IMR-90 (cell line): ENCODE measurements at regions not wholly inside any gene's neighbourhood (a gene's known extent, or its start where the extent isn't known, plus 50 kb on each side); places are given as distances from the start of the nearest gene placed in this dataset.

Source experiments
- ATAC-seq: fragments of 200-7000 bp; cut with Tn5 transposase; 2 replicates; pipeline ENCODE4 v1.9.1; 2020; ENCODE audit warnings: low read depth, mild to moderate bottlenecking, moderate library complexity
- BruUV-seq: library from RNA; stranded (reverse); fragments of 400-500 nt; replicated peaks from 2 replicates; lab custom pipeline; 2021; lab: Mats Ljungman, UMichigan
- CTCF ChIA-PET: fragments of 300-600 bp; formaldehyde crosslinking; extraction: SDS; loops from one replicate; lab custom pipeline; 2021; ENCODE audit warnings: antibody characterized with exemption; lab: Yijun Ruan, JAX
- POLR2A ChIA-PET: fragments of 300-600 bp; sonication (Branson Sonifier 250); formaldehyde crosslinking; loops from one replicate; lab custom pipeline; 2022; ENCODE audit warnings: antibody characterized with exemption; ENCODE audit not compliant: unreplicated experiment; lab: Charles Lee
- DNase-seq: peaks from one replicate; pipeline ENCODE4 v3.0.0; 2013
- H2AFZ ChIP-seq: replicated peaks from 2 replicates; pipeline ENCODE3; 2013; ENCODE audit warnings: low read length, mild to moderate bottlenecking; ENCODE audit not compliant: poor library complexity
- H2AK5ac ChIP-seq: 2 replicates; pipeline ENCODE4 v1.6.1; 2013; ENCODE audit warnings: low read depth, low read length, inconsistent platforms
- H2AK9ac ChIP-seq: replicated peaks from 2 replicates; pipeline ENCODE3; 2013; ENCODE audit warnings: mild to moderate bottlenecking, low read depth, low read length, moderate library complexity; ENCODE audit not compliant: poor library complexity
- H2BK120ac ChIP-seq: 2 replicates; pipeline ENCODE4 v1.6.1; 2013; ENCODE audit warnings: low read depth, low read length, inconsistent platforms
- H2BK15ac ChIP-seq: 3 replicates; pipeline ENCODE4 v1.6.1; 2013; ENCODE audit warnings: low read depth, low read length, inconsistent platforms
- H2BK20ac ChIP-seq: 2 replicates; pipeline ENCODE4 v1.6.1; 2013; ENCODE audit warnings: low read depth, mild to moderate bottlenecking, inconsistent platforms, low read length, moderate library complexity
- H2BK5ac ChIP-seq: 2 replicates; pipeline ENCODE4 v1.6.1; 2013; ENCODE audit warnings: mild to moderate bottlenecking, low read depth, low read length, inconsistent platforms; ENCODE audit not compliant: poor library complexity, severe bottlenecking
- H3K14ac ChIP-seq: replicated peaks from 2 replicates; pipeline ENCODE4 v1.6.1; 2013; ENCODE audit warnings: low read depth, low read length, inconsistent platforms
- H3K18ac ChIP-seq: 2 replicates; pipeline ENCODE4 v1.6.1; 2013; ENCODE audit warnings: low read depth, low read length, control low read depth
- H3K23ac ChIP-seq: 2 replicates; pipeline ENCODE4 v1.6.1; 2013; ENCODE audit warnings: low read depth, low read length, inconsistent platforms
- H3K27ac ChIP-seq: 2 replicates; pipeline ENCODE4 v1.5.1; 2013; ENCODE audit warnings: mild to moderate bottlenecking, control low read depth, low read length; ENCODE audit not compliant: insufficient read depth
- H3K27me3 ChIP-seq: 2 replicates; pipeline ENCODE4 v1.6.1; 2013; ENCODE audit warnings: low read length; ENCODE audit not compliant: control insufficient read depth, insufficient read depth
- H3K36me3 ChIP-seq: 2 replicates; pipeline ENCODE4 v1.6.1; 2013; ENCODE audit warnings: low read length, mixed read lengths; ENCODE audit not compliant: control insufficient read depth, insufficient read depth
- H3K4ac ChIP-seq: 2 replicates; pipeline ENCODE4 v1.6.1; 2013; ENCODE audit warnings: low read depth, low read length, inconsistent platforms
- H3K4me1 ChIP-seq: 2 replicates; pipeline ENCODE4 v1.6.1; 2013; ENCODE audit warnings: low read length, mixed read lengths; ENCODE audit not compliant: control insufficient read depth, insufficient read depth
- H3K4me2 ChIP-seq: 2 replicates; pipeline ENCODE4 v1.6.1; 2013; ENCODE audit warnings: low read depth, mild to moderate bottlenecking, control low read depth, low read length, moderate library complexity
- H3K4me3 ChIP-seq: 2 replicates; pipeline ENCODE4 v1.5.1; 2013; ENCODE audit warnings: low read depth, mild to moderate bottlenecking, control low read depth, low read length, moderate library complexity; ENCODE audit not compliant: insufficient read depth
- H3K56ac ChIP-seq: 2 replicates; pipeline ENCODE4 v1.6.1; 2013; ENCODE audit warnings: low read length, inconsistent platforms; ENCODE audit not compliant: insufficient read depth; ENCODE audit errors: extremely low read depth
- H3K79me1 ChIP-seq, 2 experiments: 2 replicates each; pipeline ENCODE4 v1.6.1; 2013; ENCODE audit warnings: low read length in 2 of 2, inconsistent platforms in 1 of 2, low read depth in 1 of 2
- H3K9ac ChIP-seq: 2 replicates; pipeline ENCODE4 v1.6.1; 2013; ENCODE audit warnings: low read depth, low read length, control low read depth
- H3K9me1 ChIP-seq: 2 replicates; pipeline ENCODE4 v1.6.1; 2013; ENCODE audit warnings: low read length, inconsistent platforms; ENCODE audit not compliant: insufficient read depth
- H3K9me3 ChIP-seq: 2 replicates; pipeline ENCODE4 v1.6.1; 2013; ENCODE audit warnings: low read length; ENCODE audit not compliant: control insufficient read depth, insufficient read depth
- H4K20me1 ChIP-seq: 2 replicates; pipeline ENCODE4 v1.6.1; 2013; ENCODE audit warnings: low read length, inconsistent platforms; ENCODE audit not compliant: insufficient read depth
- H4K5ac ChIP-seq: 2 replicates; pipeline ENCODE4 v1.6.1; 2013; ENCODE audit warnings: mild to moderate bottlenecking, low read depth, low read length, control low read depth
- H4K8ac ChIP-seq, 2 experiments: 2 replicates each; pipeline ENCODE4 v1.6.1; 2013; ENCODE audit warnings: low read depth in 2 of 2, low read length in 2 of 2, control low read depth in 1 of 2, inconsistent platforms in 1 of 2
- H4K91ac ChIP-seq: 2 replicates; pipeline ENCODE4 v1.6.1; 2013; ENCODE audit warnings: low read depth, low read length, inconsistent platforms; ENCODE audit not compliant: insufficient read depth
- CTCF ChIP-seq: conservative IDR thresholded peaks from 2 replicates; pipeline ENCODE4 v1.5.1; 2012; ENCODE audit warnings: mild to moderate bottlenecking, low read depth, low read length, improper control_type of control experiment
- WGBS, 2 experiments: methylation state at CpG; one replicate each; pipeline versions ENCODE4 v1.1.5 to v1.1.7; 2013; ENCODE audit warnings: missing lambda C conversion rate in 2 of 2; ENCODE audit not compliant: insufficient read length in 1 of 2; ENCODE audit errors: extremely low coverage in 2 of 2; 5-methylcytosine and 5-hydroxymethylcytosine counted together
- dilution Hi-C: fragments of 300-500 bp; cut with HindIII; formaldehyde crosslinking; loops from one replicate; pipeline ENCODE4 v1.14.3; 2018; ENCODE audit warnings: low sequenced_read_pairs; ENCODE audit not compliant: unreplicated experiment
- in situ Hi-C: fragments of 300-500 bp; cut with MboI; formaldehyde crosslinking; loops from 3 replicates; pipeline ENCODE4 v1.14.3; 2019; ENCODE audit warnings: low sequenced_read_pairs, inconsistent platforms, mixed read lengths
- intact Hi-C: fragments of 100-400 bp; cut with micrococcal nuclease; formaldehyde crosslinking; loops from 2 replicates; pipeline ENCODE4 v1.10.0; 2022

- no peaks in the 10 kb centered on the region for H3K9me1 ChIP-seq
- H3K9me3 ChIP-seq = no peaks in the 10 kb centered on the region; the same call in 1 of the 2 replicates
- no peak overlapping the region for H2AFZ ChIP-seq
- no peaks in the 10 kb centered on the region for H4K20me1 ChIP-seq
- no peak overlapping the region for H2AK9ac ChIP-seq
- H3K4me2 ChIP-seq = no peak overlapping the region
- H3K4me1 ChIP-seq = no peaks in the 10 kb centered on the region
- H3K18ac ChIP-seq = no peak overlapping the region
- no peak overlapping the region for H2BK5ac ChIP-seq
- H2BK15ac ChIP-seq = no peak overlapping the region
- no peaks in the 10 kb centered on the region for H3K79me1 ChIP-seq
- H3K9ac ChIP-seq = no peak overlapping the region
- H4K5ac ChIP-seq = no peak overlapping the region
- dilution Hi-C loops = no loop called here
- H4K8ac ChIP-seq = no peak overlapping the region
- BruUV-seq = no TSS peak
- intact Hi-C loops = no loop called here
- H3K27me3 ChIP-seq = no peaks in the 10 kb centered on the region
- H3K36me3 ChIP-seq = no peaks in the 10 kb centered on the region
- POLR2A ChIA-PET = no interaction called here
- no peak overlapping the region for H2BK20ac ChIP-seq
- WGBS, 2 experiments = no CpG with 5 or more reads among the region's 2 CpGs
- H3K14ac ChIP-seq = no peak overlapping the region
- CTCF ChIA-PET = interaction anchor here (0.6 kb wide), 1 partner anchor 912 kb away, joined by 3 read pairs; no protein-coding TSS in a partner anchor
- H4K91ac ChIP-seq = no peak overlapping the region
- H3K27ac ChIP-seq = no peak overlapping the region
- no peak for DNase-seq
- in situ Hi-C loops = no loop called here
- no peak overlapping the region for H2BK120ac ChIP-seq
- no peak for ATAC-seq
- TF ChIP-seq CTCF = no peak
- H2AK5ac ChIP-seq = no peak overlapping the region
- H3K4me3 ChIP-seq = no peak overlapping the region
- no peak overlapping the region for H3K56ac ChIP-seq
- H3K23ac ChIP-seq = no peak overlapping the region
- H3K4ac ChIP-seq = no peak overlapping the region
Measured at GRCh38 chr6:112903361-112903760, 556.2 kb downstream of the RFPL4B start.
